ENCODE measurements at regions not wholly inside any gene's neighbourhood (a gene's known extent, or its start where the extent isn't known, plus 50 kb on each side); places are given as distances from the start of the nearest gene placed in this dataset.
"Not testable (repeated sequence)": the region's sequence is repeated elsewhere in the genome, so short reads cannot be mapped to it uniquely, and the experiment has no call there.

GRCh38 chr12:47413806-47414205, 292.0 kb downstream of the RPAP3 start:
- ChIA-PET CTCF (interaction anchor here (1.0 to 3.8 kb wide), 8 partner anchors 16 to 392 kb away, joined by 3 to 18 read pairs (median 4); partner anchors contain the start of genes AMIGO2 and PCED1B), POLR2A (interaction anchor here (1.4 kb wide), 1 partner anchor 57 kb away, joined by 4 read pairs; no protein-coding TSS in a partner anchor)
- Mint-ChIP-seq H3K27me3 (no peaks in the 10 kb centered on the region), H3K36me3 (peaks cover 4% of the 10 kb centered on the region), H3K27ac (peak overlapping the region; percentile 18), H3K9me3 (no peaks in the 10 kb centered on the region), H3K4me3 (no peak overlapping the region), H3K4me1 (ENCODE audit: low read depth) (peaks cover 70% of the 10 kb centered on the region)
- intact Hi-C loops (cut with micrococcal nuclease) = loop anchor here (5.0 kb wide), 1 partner anchor 158 kb away; no protein-coding TSS in a partner anchor
- DNase-seq = no peak

- CTCF ChIA-PET = interaction anchor here (0.6 to 3.8 kb wide), 8 partner anchors 15 to 380 kb away, joined by 3 to 18 read pairs (median 4); partner anchors contain the start of genes AMIGO2 and PCED1B
Observed at GRCh38 chr12:47412601-47413236, 293.1 kb downstream of the RPAP3 start.

GRCh38 chr12:47411966-47412365, 293.9 kb downstream of the RPAP3 start:
- ChIA-PET CTCF (interaction anchor here (1.1 to 3.8 kb wide), 3 partner anchors 14 to 342 kb away, joined by 3 to 18 read pairs (median 3); no protein-coding TSS in a partner anchor), POLR2A (interaction anchor here (0.6 to 2.0 kb wide), 4 partner anchors 8 to 193 kb away, joined by 3 to 5 read pairs (median 4); no protein-coding TSS in a partner anchor)
- Mint-ChIP-seq H3K36me3 (peaks cover 4% of the 10 kb centered on the region), H3K27me3 (no peaks in the 10 kb centered on the region), H3K4me1 (ENCODE audit: low read depth) (peaks cover 87% of the 10 kb centered on the region), H3K27ac (peak overlapping the region; percentile 44), H3K4me3 (no peak overlapping the region), H3K9me3 (no peaks in the 10 kb centered on the region)
- intact Hi-C loops (cut with micrococcal nuclease) = loop anchor here (1.0 to 5.0 kb wide), 2 partner anchors 11 to 160 kb away; no protein-coding TSS in a partner anchor
- DNase-seq = no peak

More at GRCh38 chr12:47412601-47413236, 293.1 kb downstream of the RPAP3 start:
- peaks cover 81% of the 10 kb centered on the region for H3K4me1 Mint-ChIP-seq (ENCODE audit: low read depth)
- peaks cover 4% of the 10 kb centered on the region for H3K36me3 Mint-ChIP-seq
- no peaks in the 10 kb centered on the region for H3K9me3 Mint-ChIP-seq
- peak; percentile 58 for DNase-seq
- POLR2A ChIA-PET = interaction anchor here (0.6 to 2.0 kb wide), 6 partner anchors 9 to 193 kb away, joined by 3 to 5 read pairs (median 4); no protein-coding TSS in a partner anchor
- intact Hi-C loops (cut with micrococcal nuclease) = loop anchor here (1.0 to 5.0 kb wide), 2 partner anchors 11 to 160 kb away; no protein-coding TSS in a partner anchor
- no peak overlapping the region for H3K4me3 Mint-ChIP-seq
- no peaks in the 10 kb centered on the region for H3K27me3 Mint-ChIP-seq
- H3K27ac Mint-ChIP-seq = peak overlapping the region; percentile 44

DNA sequence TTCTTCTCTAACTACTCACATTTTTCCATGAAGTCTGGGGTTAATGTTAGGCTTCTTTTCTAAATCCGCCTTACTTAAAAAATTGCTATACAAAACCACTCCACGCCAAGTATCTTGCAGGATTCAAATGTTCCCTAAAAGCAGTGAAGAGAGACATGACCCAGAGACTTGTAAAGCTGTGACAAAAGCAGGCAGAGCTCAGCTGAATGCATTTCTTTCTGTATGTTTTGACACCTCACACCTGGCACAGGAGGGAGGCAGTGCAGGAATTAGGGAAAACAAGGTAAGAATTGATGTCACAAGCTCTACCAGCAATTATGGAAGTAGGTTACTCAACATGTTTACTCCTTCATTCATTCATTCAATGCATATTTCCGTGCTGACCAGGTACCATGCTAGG, 295.0 kb downstream of the RPAP3 start:
- Mint-ChIP-seq H3K27ac (peak overlapping the region; percentile 44), H3K27me3 (no peaks in the 10 kb centered on the region), H3K36me3 (peaks cover 2% of the 10 kb centered on the region), H3K4me3 (no peak overlapping the region), H3K9me3 (no peaks in the 10 kb centered on the region), H3K4me1 (ENCODE audit: low read depth) (peaks cover 81% of the 10 kb centered on the region)
- POLR2A ChIA-PET = no interaction called here
- DNase-seq = no peak
- intact Hi-C loops (cut with micrococcal nuclease) = loop anchor here (5.0 kb wide), 1 partner anchor 161 kb away; no protein-coding TSS in a partner anchor
- CTCF ChIA-PET = interaction anchor here (0.7 kb wide), 1 partner anchor 13 kb away, joined by 4 read pairs; no protein-coding TSS in a partner anchor

DNA sequence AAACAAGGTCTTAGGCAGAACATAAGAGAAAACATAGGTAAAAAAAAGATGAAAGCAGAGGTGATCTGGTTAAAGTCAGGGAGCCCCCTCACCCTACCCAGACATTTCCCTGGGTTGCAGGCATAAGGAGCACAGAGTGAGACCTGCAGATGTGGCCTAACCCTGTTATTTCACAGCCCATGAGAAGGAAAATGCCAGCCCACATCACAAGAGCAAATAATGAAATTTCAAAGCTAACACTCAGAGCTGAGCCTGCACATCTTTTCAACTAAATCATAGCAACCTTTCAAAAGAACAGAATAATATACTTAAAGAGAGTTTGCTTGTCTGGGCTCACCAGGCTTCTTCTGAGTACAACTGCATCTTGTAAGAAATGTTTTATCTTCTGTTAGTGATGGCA, 295.4 kb downstream of the RPAP3 start:
- Mint-ChIP-seq H3K4me3 (no peak overlapping the region), H3K27ac (peak overlapping the region; percentile 42), H3K9me3 (no peaks in the 10 kb centered on the region), H3K4me1 (ENCODE audit: low read depth) (peaks cover 79% of the 10 kb centered on the region), H3K36me3 (peaks cover 1% of the 10 kb centered on the region), H3K27me3 (no peaks in the 10 kb centered on the region)
- no peak for DNase-seq
- POLR2A ChIA-PET = no interaction called here
- intact Hi-C loops (cut with micrococcal nuclease) = loop anchor here (5.0 kb wide), 1 partner anchor 162 kb away; no protein-coding TSS in a partner anchor
- CTCF ChIA-PET = interaction anchor here (0.5 kb wide), 1 partner anchor 208 kb away, joined by 4 read pairs; no protein-coding TSS in a partner anchor

GRCh38 chr12:47409310-47409987, 296.4 kb downstream of the RPAP3 start:
- H3K9me3 Mint-ChIP-seq = no peaks in the 10 kb centered on the region
- intact Hi-C loops (cut with micrococcal nuclease) = no loop called here
- H3K27me3 Mint-ChIP-seq = no peaks in the 10 kb centered on the region
- no peak overlapping the region for H3K27ac Mint-ChIP-seq
- H3K36me3 Mint-ChIP-seq = no peaks in the 10 kb centered on the region
- H3K4me1 Mint-ChIP-seq (ENCODE audit: low read depth) = peaks cover 70% of the 10 kb centered on the region
- CTCF ChIA-PET = interaction anchor here (0.5 to 2.3 kb wide), 2 partner anchors 207 to 376 kb away, joined by 4 to 7 read pairs; no protein-coding TSS in a partner anchor
- POLR2A ChIA-PET = no interaction called here
- no peak for DNase-seq
- H3K4me3 Mint-ChIP-seq = no peak overlapping the region

DNA sequence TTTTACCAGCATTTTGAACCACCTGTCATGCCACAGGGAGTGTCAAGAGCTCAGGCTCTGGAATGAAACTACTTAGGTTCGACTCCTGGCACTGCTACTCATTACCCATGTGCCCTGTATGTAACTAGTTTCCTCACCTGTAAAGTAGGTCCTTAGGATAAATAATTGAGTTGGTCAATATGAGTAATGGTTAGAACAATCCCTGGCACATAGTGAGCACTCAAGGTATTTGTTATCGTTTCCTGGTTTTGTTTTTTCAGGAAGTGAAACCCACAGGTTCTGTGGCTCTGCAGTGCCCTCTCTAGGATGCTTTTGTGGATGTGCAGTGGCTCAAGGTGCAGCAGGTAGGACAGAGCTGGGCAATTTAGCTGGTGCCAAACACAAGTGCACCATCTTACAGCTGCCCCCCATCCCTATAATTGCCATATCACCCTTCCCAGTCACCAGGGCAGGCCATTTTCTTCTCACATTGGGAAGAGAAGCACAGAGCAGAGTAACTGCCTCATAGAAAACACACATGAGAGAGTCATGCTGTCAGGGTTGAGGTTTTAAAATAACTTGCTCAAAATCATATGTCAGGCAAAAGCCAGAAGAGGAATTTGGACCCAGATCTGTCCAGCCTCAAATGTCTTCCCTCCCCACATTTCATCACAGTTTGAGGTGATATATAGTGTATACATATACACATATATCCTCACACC, 297.5 kb downstream of the RPAP3 start:
- DNase-seq = peak; percentile 60
- CTCF ChIA-PET = interaction anchor here (1.2 to 2.3 kb wide), 3 partner anchors 11 to 375 kb away, joined by 3 to 7 read pairs (median 6); no protein-coding TSS in a partner anchor
- Mint-ChIP-seq H3K4me1 (ENCODE audit: low read depth) (peaks cover 62% of the 10 kb centered on the region), H3K36me3 (no peaks in the 10 kb centered on the region), H3K27me3 (no peaks in the 10 kb centered on the region), H3K9me3 (no peaks in the 10 kb centered on the region), H3K4me3 (no peak overlapping the region), H3K27ac (peak overlapping the region; percentile 14)
- intact Hi-C loops (cut with micrococcal nuclease) = no loop called here
- POLR2A ChIA-PET = no interaction called here

GRCh38 chr12:47407463-47408129, 298.2 kb downstream of the RPAP3 start:
- Mint-ChIP-seq H3K27me3 (no peaks in the 10 kb centered on the region), H3K27ac (no peak overlapping the region), H3K36me3 (no peaks in the 10 kb centered on the region), H3K4me1 (ENCODE audit: low read depth) (peaks cover 59% of the 10 kb centered on the region), H3K9me3 (no peaks in the 10 kb centered on the region), H3K4me3 (no peak overlapping the region)
- CTCF ChIA-PET = interaction anchor here (1.2 to 2.3 kb wide), 4 partner anchors 10 to 374 kb away, joined by 3 to 7 read pairs (median 4); no protein-coding TSS in a partner anchor
- no peak for DNase-seq
- POLR2A ChIA-PET = no interaction called here
- intact Hi-C loops (cut with micrococcal nuclease) = no loop called here

DNA sequence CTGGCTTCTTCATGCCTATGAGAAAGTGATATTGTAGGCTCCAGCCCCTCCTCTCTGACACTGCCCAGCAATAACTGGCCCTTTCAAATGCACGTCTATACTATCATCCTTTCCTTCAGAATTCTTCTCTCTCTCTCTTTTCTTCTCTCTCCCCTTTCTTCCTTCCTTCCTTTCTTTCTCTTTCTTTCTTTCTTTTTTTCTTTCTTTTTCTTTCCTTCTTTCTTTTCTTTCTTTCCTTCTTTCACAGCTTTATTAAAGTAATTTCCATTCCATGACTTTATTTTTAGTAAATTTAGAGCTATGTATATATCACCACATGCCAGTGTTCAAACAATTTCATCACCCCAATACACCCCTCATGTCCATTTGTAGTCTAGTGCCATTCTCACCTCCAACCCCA, 302.1 kb downstream of the RPAP3 start:
- H3K36me3 Mint-ChIP-seq = peaks cover 6% of the 10 kb centered on the region
- CTCF ChIA-PET = interaction anchor here (0.6 kb wide), 1 partner anchor 147 kb away, joined by 4 read pairs; no protein-coding TSS in a partner anchor
- no peak overlapping the region for H3K4me3 Mint-ChIP-seq
- POLR2A ChIA-PET = interaction anchor here (0.6 to 0.7 kb wide), 3 partner anchors 9 to 404 kb away, joined by 3 to 5 read pairs (median 3); no protein-coding TSS in a partner anchor
- peaks cover 53% of the 10 kb centered on the region for H3K4me1 Mint-ChIP-seq (ENCODE audit: low read depth)
- H3K27me3 Mint-ChIP-seq = no peaks in the 10 kb centered on the region
- DNase-seq = no peak
- intact Hi-C loops (cut with micrococcal nuclease) = no loop called here
- H3K9me3 Mint-ChIP-seq = peaks cover 8% of the 10 kb centered on the region
- no peak overlapping the region for H3K27ac Mint-ChIP-seq

- Mint-ChIP-seq H3K27ac (peak overlapping the region; percentile 100), H3K4me1 (ENCODE audit: low read depth) (peaks cover 61% of the 10 kb centered on the region)
- peak; percentile 39 for DNase-seq
- H3K4me3 Mint-ChIP-seq, H3K9me3 Mint-ChIP-seq, CTCF ChIA-PET, H3K27me3 Mint-ChIP-seq, POLR2A ChIA-PET, H3K36me3 Mint-ChIP-seq: not testable (repeated sequence)
- intact Hi-C loops (cut with micrococcal nuclease) = loop anchor here (1.0 kb wide), 1 partner anchor 11 kb away; no protein-coding TSS in a partner anchor
Observed at GRCh38 chr12:47401196-47401595, 304.6 kb downstream of the RPAP3 start.

GRCh38 chr12:47400266-47400665, 305.6 kb downstream of the RPAP3 start:
- Mint-ChIP-seq H3K9me3 (peaks cover 8% of the 10 kb centered on the region), H3K4me3 (no peak overlapping the region), H3K27me3 (no peaks in the 10 kb centered on the region), H3K4me1 (ENCODE audit: low read depth) (peaks cover 69% of the 10 kb centered on the region), H3K27ac (peak overlapping the region; percentile 100), H3K36me3 (peaks cover 9% of the 10 kb centered on the region)
- intact Hi-C loops (cut with micrococcal nuclease) = no loop called here
- DNase-seq = no peak
- POLR2A ChIA-PET = interaction anchor here (0.6 to 11.1 kb wide), 3 partner anchors 19 to 184 kb away, joined by 3 to 207 read pairs (median 4); no protein-coding TSS in a partner anchor
- CTCF ChIA-PET = interaction anchor here (0.7 to 1.8 kb wide), 3 partner anchors 44 to 368 kb away, joined by 4 to 5 read pairs (median 4); no protein-coding TSS in a partner anchor

Measured in activated CD4-positive, alpha-beta memory T cell treated with anti-CD3 and anti-CD28 coated beads for 36 hours (primary cell).